IMR-90 (cell line): ENCODE measurements at regions not wholly inside any gene's neighbourhood (a gene's known extent, or its start where the extent isn't known, plus 50 kb on each side); places are given as distances from the start of the nearest gene placed in this dataset.

Experiments
- ATAC-seq: fragments of 200-7000 bp; cut with Tn5 transposase; 2 replicates; pipeline ENCODE4 v1.9.1; 2020; ENCODE audit warnings: low read depth, mild to moderate bottlenecking, moderate library complexity
- BruUV-seq: library from RNA; stranded (reverse); fragments of 400-500 nt; replicated peaks from 2 replicates; lab custom pipeline; 2021; lab: Mats Ljungman, UMichigan
- CTCF ChIA-PET: fragments of 300-600 bp; formaldehyde crosslinking; extraction: SDS; loops from one replicate; lab custom pipeline; 2021; ENCODE audit warnings: antibody characterized with exemption; lab: Yijun Ruan, JAX
- POLR2A ChIA-PET: fragments of 300-600 bp; sonication (Branson Sonifier 250); formaldehyde crosslinking; loops from one replicate; lab custom pipeline; 2022; ENCODE audit warnings: antibody characterized with exemption; ENCODE audit not compliant: unreplicated experiment; lab: Charles Lee
- DNase-seq: peaks from one replicate; pipeline ENCODE4 v3.0.0; 2013
- H2AFZ ChIP-seq: replicated peaks from 2 replicates; pipeline ENCODE3; 2013; ENCODE audit warnings: low read length, mild to moderate bottlenecking; ENCODE audit not compliant: poor library complexity
- H2AK5ac ChIP-seq: 2 replicates; pipeline ENCODE4 v1.6.1; 2013; ENCODE audit warnings: low read depth, low read length, inconsistent platforms
- H2AK9ac ChIP-seq: replicated peaks from 2 replicates; pipeline ENCODE3; 2013; ENCODE audit warnings: mild to moderate bottlenecking, low read depth, low read length, moderate library complexity; ENCODE audit not compliant: poor library complexity
- H2BK120ac ChIP-seq: 2 replicates; pipeline ENCODE4 v1.6.1; 2013; ENCODE audit warnings: low read depth, low read length, inconsistent platforms
- H2BK15ac ChIP-seq: 3 replicates; pipeline ENCODE4 v1.6.1; 2013; ENCODE audit warnings: low read depth, low read length, inconsistent platforms
- H2BK20ac ChIP-seq: 2 replicates; pipeline ENCODE4 v1.6.1; 2013; ENCODE audit warnings: low read depth, mild to moderate bottlenecking, inconsistent platforms, low read length, moderate library complexity
- H2BK5ac ChIP-seq: 2 replicates; pipeline ENCODE4 v1.6.1; 2013; ENCODE audit warnings: mild to moderate bottlenecking, low read depth, low read length, inconsistent platforms; ENCODE audit not compliant: poor library complexity, severe bottlenecking
- H3K14ac ChIP-seq: replicated peaks from 2 replicates; pipeline ENCODE4 v1.6.1; 2013; ENCODE audit warnings: low read depth, low read length, inconsistent platforms
- H3K18ac ChIP-seq: 2 replicates; pipeline ENCODE4 v1.6.1; 2013; ENCODE audit warnings: low read depth, low read length, control low read depth
- H3K23ac ChIP-seq: 2 replicates; pipeline ENCODE4 v1.6.1; 2013; ENCODE audit warnings: low read depth, low read length, inconsistent platforms
- H3K27ac ChIP-seq: 2 replicates; pipeline ENCODE4 v1.5.1; 2013; ENCODE audit warnings: mild to moderate bottlenecking, control low read depth, low read length; ENCODE audit not compliant: insufficient read depth
- H3K27me3 ChIP-seq: 2 replicates; pipeline ENCODE4 v1.6.1; 2013; ENCODE audit warnings: low read length; ENCODE audit not compliant: control insufficient read depth, insufficient read depth
- H3K36me3 ChIP-seq: 2 replicates; pipeline ENCODE4 v1.6.1; 2013; ENCODE audit warnings: low read length, mixed read lengths; ENCODE audit not compliant: control insufficient read depth, insufficient read depth
- H3K4ac ChIP-seq: 2 replicates; pipeline ENCODE4 v1.6.1; 2013; ENCODE audit warnings: low read depth, low read length, inconsistent platforms
- H3K4me1 ChIP-seq: 2 replicates; pipeline ENCODE4 v1.6.1; 2013; ENCODE audit warnings: low read length, mixed read lengths; ENCODE audit not compliant: control insufficient read depth, insufficient read depth
- H3K4me2 ChIP-seq: 2 replicates; pipeline ENCODE4 v1.6.1; 2013; ENCODE audit warnings: low read depth, mild to moderate bottlenecking, control low read depth, low read length, moderate library complexity
- H3K4me3 ChIP-seq: 2 replicates; pipeline ENCODE4 v1.5.1; 2013; ENCODE audit warnings: low read depth, mild to moderate bottlenecking, control low read depth, low read length, moderate library complexity; ENCODE audit not compliant: insufficient read depth
- H3K56ac ChIP-seq: 2 replicates; pipeline ENCODE4 v1.6.1; 2013; ENCODE audit warnings: low read length, inconsistent platforms; ENCODE audit not compliant: insufficient read depth; ENCODE audit errors: extremely low read depth
- H3K79me1 ChIP-seq, 2 experiments: 2 replicates each; pipeline ENCODE4 v1.6.1; 2013; ENCODE audit warnings: low read length in 2 of 2, inconsistent platforms in 1 of 2, low read depth in 1 of 2
- H3K9ac ChIP-seq: 2 replicates; pipeline ENCODE4 v1.6.1; 2013; ENCODE audit warnings: low read depth, low read length, control low read depth
- H3K9me1 ChIP-seq: 2 replicates; pipeline ENCODE4 v1.6.1; 2013; ENCODE audit warnings: low read length, inconsistent platforms; ENCODE audit not compliant: insufficient read depth
- H3K9me3 ChIP-seq: 2 replicates; pipeline ENCODE4 v1.6.1; 2013; ENCODE audit warnings: low read length; ENCODE audit not compliant: control insufficient read depth, insufficient read depth
- H4K20me1 ChIP-seq: 2 replicates; pipeline ENCODE4 v1.6.1; 2013; ENCODE audit warnings: low read length, inconsistent platforms; ENCODE audit not compliant: insufficient read depth
- H4K5ac ChIP-seq: 2 replicates; pipeline ENCODE4 v1.6.1; 2013; ENCODE audit warnings: mild to moderate bottlenecking, low read depth, low read length, control low read depth
- H4K8ac ChIP-seq, 2 experiments: 2 replicates each; pipeline ENCODE4 v1.6.1; 2013; ENCODE audit warnings: low read depth in 2 of 2, low read length in 2 of 2, control low read depth in 1 of 2, inconsistent platforms in 1 of 2
- H4K91ac ChIP-seq: 2 replicates; pipeline ENCODE4 v1.6.1; 2013; ENCODE audit warnings: low read depth, low read length, inconsistent platforms; ENCODE audit not compliant: insufficient read depth
- BHLHE40 ChIP-seq: fragments of 150-350 bp; IDR thresholded peaks from 2 replicates; pipeline ENCODE4 v1.6.1; 2016; ENCODE audit warnings: mild to moderate bottlenecking, low read depth, low read length
- CEBPB ChIP-seq: IDR thresholded peaks from 2 replicates; pipeline ENCODE4 v1.6.1; 2012; ENCODE audit warnings: low read depth, low read length, improper control_type of control experiment
- CHD1 ChIP-seq: IDR thresholded peaks from 2 replicates; pipeline ENCODE4 v1.6.1; 2012; ENCODE audit warnings: low read depth, low read length, improper control_type of control experiment
- ELK1 ChIP-seq: fragments of 150-350 bp; IDR thresholded peaks from 2 replicates; pipeline ENCODE4 v1.6.1; 2016; ENCODE audit warnings: low read depth, mild to moderate bottlenecking, low read length, moderate library complexity, borderline replicate concordance
- FOS ChIP-seq: fragments of 150-350 bp; IDR thresholded peaks from 2 replicates; pipeline ENCODE4 v1.6.1; 2016; ENCODE audit warnings: low read depth, low read length
- MAFK ChIP-seq: IDR thresholded peaks from 2 replicates; pipeline ENCODE4 v1.6.1; 2012; ENCODE audit warnings: low read depth, low read length, improper control_type of control experiment
- MAZ ChIP-seq: IDR thresholded peaks from 2 replicates; pipeline ENCODE4 v1.6.1; 2012; ENCODE audit warnings: low read depth, mild to moderate bottlenecking, low read length, improper control_type of control experiment, moderate library complexity, borderline replicate concordance
- NFE2L2 ChIP-seq: fragments of 150-350 bp; IDR thresholded peaks from 2 replicates; pipeline ENCODE4 v1.6.1; 2016; ENCODE audit warnings: low read depth, mild to moderate bottlenecking, low read length
- POLR2A ChIP-seq: IDR thresholded peaks from 2 replicates; pipeline ENCODE4 v1.6.1; 2012; ENCODE audit warnings: mild to moderate bottlenecking, low read depth, low read length
- RAD21 ChIP-seq: IDR thresholded peaks from 2 replicates; pipeline ENCODE4 v1.6.1; 2012; ENCODE audit warnings: low read length, improper control_type of control experiment
- RCOR1 ChIP-seq: IDR thresholded peaks from 2 replicates; pipeline ENCODE4 v1.6.1; 2012; ENCODE audit warnings: mild to moderate bottlenecking, low read length, improper control_type of control experiment; ENCODE audit not compliant: insufficient replicate concordance
- SMC3 ChIP-seq: fragments of 150-350 bp; IDR thresholded peaks from 2 replicates; pipeline ENCODE4 v1.6.1; 2016; ENCODE audit warnings: low read depth, mild to moderate bottlenecking, antibody characterized with exemption, low read length, moderate library complexity
- USF2 ChIP-seq: fragments of 150-350 bp; IDR thresholded peaks from 2 replicates; pipeline ENCODE4 v1.6.1; 2017; ENCODE audit warnings: mild to moderate bottlenecking, antibody characterized with exemption, low read length, low read depth
- WGBS, 2 experiments: methylation state at CpG; one replicate each; pipeline versions ENCODE4 v1.1.5 to v1.1.7; 2013; ENCODE audit warnings: missing lambda C conversion rate in 2 of 2; ENCODE audit not compliant: insufficient read length in 1 of 2; ENCODE audit errors: extremely low coverage in 2 of 2; 5-methylcytosine and 5-hydroxymethylcytosine counted together
- dilution Hi-C: fragments of 300-500 bp; cut with HindIII; formaldehyde crosslinking; loops from one replicate; pipeline ENCODE4 v1.14.3; 2018; ENCODE audit warnings: low sequenced_read_pairs; ENCODE audit not compliant: unreplicated experiment
- in situ Hi-C: fragments of 300-500 bp; cut with MboI; formaldehyde crosslinking; loops from 3 replicates; pipeline ENCODE4 v1.14.3; 2019; ENCODE audit warnings: low sequenced_read_pairs, inconsistent platforms, mixed read lengths
- intact Hi-C: fragments of 100-400 bp; cut with micrococcal nuclease; formaldehyde crosslinking; loops from 2 replicates; pipeline ENCODE4 v1.10.0; 2022
- TF ChIP-seq, protein P1 (sequence below): conservative IDR thresholded peaks from 2 replicates; pipeline ENCODE4 v1.5.1; 2012; ENCODE audit warnings: mild to moderate bottlenecking, low read depth, low read length, improper control_type of control experiment

GRCh38 chrX:95040104-95040503, 1366.1 kb downstream of the FAM133A start:
- Histone ChIP-seq H2BK15ac (no peak overlapping the region), H3K27ac (no peak overlapping the region), H3K79me1 (no peaks in the 10 kb centered on the region), H3K9me1 (no peaks in the 10 kb centered on the region), H3K23ac (no peak overlapping the region), H2BK20ac (no peak overlapping the region), H3K56ac (no peak overlapping the region), H3K27me3 (no peaks in the 10 kb centered on the region), H3K4me3 (no peak overlapping the region), H2BK5ac (no peak overlapping the region), H2AK9ac (no peak overlapping the region), H3K9me3 (no peaks in the 10 kb centered on the region), H4K8ac (no peak overlapping the region), H3K14ac (no peak overlapping the region), H3K4me1 (no peaks in the 10 kb centered on the region), H3K18ac (no peak overlapping the region), H4K20me1 (no peaks in the 10 kb centered on the region), H3K36me3 (no peaks in the 10 kb centered on the region), H4K5ac (no peak overlapping the region), H3K4ac (no peak overlapping the region), H3K9ac (no peak overlapping the region), H2BK120ac (no peak overlapping the region), H4K91ac (no peak overlapping the region), H2AK5ac (no peak overlapping the region), H2AFZ (no peak overlapping the region), H3K4me2 (no peak overlapping the region)
- WGBS, 2 experiments = no CpG with 5 or more reads among the region's 1 CpG
- dilution Hi-C loops = no loop called here
- POLR2A ChIA-PET = no interaction called here
- CTCF ChIA-PET = no interaction called here
- TF ChIP-seq RCOR1 = no peak
- no peak for TF ChIP-seq FOS
- TF ChIP-seq POLR2A = no peak
- no peak for TF ChIP-seq CEBPB
- TF ChIP-seq MAFK = no peak
- TF ChIP-seq ELK1 = no peak
- TF ChIP-seq SMC3 = no peak
- no peak for TF ChIP-seq CHD1
- TF ChIP-seq RAD21 = no peak
- no peak for TF ChIP-seq USF2
- TF ChIP-seq, protein P1, sequence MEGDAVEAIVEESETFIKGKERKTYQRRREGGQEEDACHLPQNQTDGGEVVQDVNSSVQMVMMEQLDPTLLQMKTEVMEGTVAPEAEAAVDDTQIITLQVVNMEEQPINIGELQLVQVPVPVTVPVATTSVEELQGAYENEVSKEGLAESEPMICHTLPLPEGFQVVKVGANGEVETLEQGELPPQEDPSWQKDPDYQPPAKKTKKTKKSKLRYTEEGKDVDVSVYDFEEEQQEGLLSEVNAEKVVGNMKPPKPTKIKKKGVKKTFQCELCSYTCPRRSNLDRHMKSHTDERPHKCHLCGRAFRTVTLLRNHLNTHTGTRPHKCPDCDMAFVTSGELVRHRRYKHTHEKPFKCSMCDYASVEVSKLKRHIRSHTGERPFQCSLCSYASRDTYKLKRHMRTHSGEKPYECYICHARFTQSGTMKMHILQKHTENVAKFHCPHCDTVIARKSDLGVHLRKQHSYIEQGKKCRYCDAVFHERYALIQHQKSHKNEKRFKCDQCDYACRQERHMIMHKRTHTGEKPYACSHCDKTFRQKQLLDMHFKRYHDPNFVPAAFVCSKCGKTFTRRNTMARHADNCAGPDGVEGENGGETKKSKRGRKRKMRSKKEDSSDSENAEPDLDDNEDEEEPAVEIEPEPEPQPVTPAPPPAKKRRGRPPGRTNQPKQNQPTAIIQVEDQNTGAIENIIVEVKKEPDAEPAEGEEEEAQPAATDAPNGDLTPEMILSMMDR = no peak
- TF ChIP-seq NFE2L2 = no peak
- no peak for TF ChIP-seq BHLHE40
- TF ChIP-seq MAZ = no peak
- intact Hi-C loops = no loop called here
- in situ Hi-C loops = no loop called here
- no TSS peak for BruUV-seq
- ATAC-seq = no peak
- DNase-seq = no peak
